SK-MEL-5 (cell line): ENCODE measurements at regions not wholly inside any gene's neighbourhood (a gene's known extent, or its start where the extent isn't known, plus 50 kb on each side); places are given as distances from the start of the nearest gene placed in this dataset.
"Not testable (repeated sequence)": the region's sequence is repeated elsewhere in the genome, so short reads cannot be mapped to it uniquely, and the experiment has no call there.

Experiments used
- DNase-seq: peaks from one replicate; pipeline ENCODE4 v3.0.0-alpha.2; 2016; ENCODE audit warnings: low read depth, low spot score
- in situ Hi-C: cut with HindIII; loops from 2 replicates; pipeline ENCODE4 v1.10.0; 2016; ENCODE audit warnings: low sequenced_read_pairs, high pct_unique_total_duplicates, low pct_unique_long_range_greater_than_20kb

- in situ Hi-C loops, DNase-seq: not testable (repeated sequence)
Measured at GRCh38 chr3:125860547-125860946, 108.4 kb upstream of the ROPN1B start.

GRCh38 chr3:125862841-125863254 lies 106.1 kb upstream of the ROPN1B start:
- in situ Hi-C loops: not testable (repeated sequence)

DNA sequence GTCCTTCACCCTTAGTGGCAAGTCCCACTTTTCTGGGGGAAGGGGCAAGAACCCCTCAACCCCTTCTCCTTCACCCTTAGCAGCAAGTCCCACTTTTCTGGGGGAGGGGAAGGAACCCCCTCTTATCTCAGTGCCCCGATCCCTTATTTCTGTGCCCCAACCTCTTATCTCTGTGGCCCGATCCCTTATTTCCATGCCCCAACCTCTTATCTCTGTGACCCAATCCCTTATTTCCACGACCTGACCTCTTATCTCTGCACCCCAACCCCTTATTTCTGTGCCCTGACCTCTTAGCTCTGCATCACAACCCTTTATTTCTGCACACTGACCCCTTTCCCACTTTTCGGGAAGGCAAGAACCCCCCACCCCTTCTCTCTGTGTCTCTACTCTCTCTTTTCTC lies 104.4 kb upstream of the ROPN1B start:
- in situ Hi-C loops, DNase-seq: not testable (repeated sequence)

More at GRCh38 chr3:125862841-125863254, 106.1 kb upstream of the ROPN1B start:
- not testable (repeated sequence) for DNase-seq

GRCh38 chr3:125886006-125886405 lies 83.0 kb upstream of the ROPN1B start:
- in situ Hi-C loops, DNase-seq: not testable (repeated sequence)

GRCh38 chr3:125899181-125899580 lies 69.8 kb upstream of the ROPN1B start:
- in situ Hi-C loops, DNase-seq: not testable (repeated sequence)

DNA sequence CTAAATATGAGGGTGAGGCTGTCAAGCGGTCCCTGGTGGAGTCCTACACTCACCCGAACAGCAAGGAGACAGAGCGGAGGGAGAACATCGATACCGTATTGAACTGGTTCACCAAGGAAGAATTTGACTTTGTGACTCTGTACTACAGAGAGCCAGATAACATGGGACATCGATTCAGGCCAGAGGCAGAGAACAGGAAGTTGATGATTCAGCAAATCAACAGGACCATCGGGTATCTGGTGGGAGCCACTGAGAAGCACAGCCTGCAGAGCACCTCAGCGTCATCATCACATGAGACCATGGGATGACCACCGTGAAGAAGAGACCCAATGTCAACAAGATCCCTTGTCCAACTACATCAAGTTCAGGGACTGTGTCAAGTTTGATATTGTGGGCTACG lies 67.5 kb upstream of the ROPN1B start:
- DNase-seq, in situ Hi-C loops: not testable (repeated sequence)

DNA sequence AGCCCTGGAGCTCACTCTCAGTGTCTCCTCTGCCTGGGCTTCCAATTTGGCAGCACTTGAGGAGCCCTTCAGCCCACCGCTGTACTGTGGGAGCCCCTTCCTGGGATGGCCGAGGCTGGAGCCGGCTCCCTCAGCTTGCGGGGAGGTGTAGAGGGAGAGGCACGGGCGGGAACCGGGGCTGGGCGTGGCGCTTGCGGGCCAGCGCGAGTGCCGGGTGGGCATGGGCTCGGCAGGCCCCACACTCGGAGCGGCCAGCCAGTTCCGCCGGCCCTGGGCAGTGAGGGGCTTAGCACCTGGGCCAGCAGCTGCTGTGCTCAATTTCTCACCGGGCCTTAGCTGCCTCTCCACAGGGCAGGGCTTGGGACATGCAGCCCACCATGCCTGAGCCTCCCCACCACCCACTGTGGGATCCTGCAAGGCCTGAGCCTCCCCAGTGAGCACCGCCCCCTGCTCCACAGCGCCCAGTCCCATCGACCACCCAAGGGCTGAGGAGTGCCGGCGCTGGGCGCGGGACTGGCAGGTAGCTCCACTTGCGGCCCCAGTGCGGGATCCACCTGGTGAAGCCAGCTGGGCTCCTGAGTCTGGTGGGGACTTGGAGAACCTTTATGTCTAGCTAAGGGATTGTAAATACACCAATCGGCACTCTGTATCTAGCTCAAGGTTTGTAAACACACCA lies 65.1 kb upstream of the ROPN1B start:
- DNase-seq, in situ Hi-C loops: not testable (repeated sequence)

DNA sequence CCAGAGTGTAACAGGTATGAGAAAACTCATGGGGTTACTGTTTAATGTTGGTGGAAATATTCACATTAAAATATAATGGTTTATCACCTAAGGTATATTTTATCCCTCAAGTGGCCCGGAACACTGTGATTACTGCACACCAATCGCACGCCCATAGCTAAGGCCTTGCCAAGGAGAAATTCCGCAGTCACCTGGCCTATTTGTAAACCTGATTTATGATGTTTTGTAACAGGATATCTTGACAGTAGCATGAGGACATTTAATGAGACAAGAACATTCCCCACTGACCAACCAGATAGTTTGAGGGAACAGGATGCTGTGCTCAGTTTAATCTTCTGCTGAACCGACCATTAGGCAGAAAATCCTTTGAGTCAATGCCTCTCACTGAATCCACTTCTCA lies 61.7 kb upstream of the ROPN1B start:
- in situ Hi-C loops, DNase-seq: not testable (repeated sequence)

DNA sequence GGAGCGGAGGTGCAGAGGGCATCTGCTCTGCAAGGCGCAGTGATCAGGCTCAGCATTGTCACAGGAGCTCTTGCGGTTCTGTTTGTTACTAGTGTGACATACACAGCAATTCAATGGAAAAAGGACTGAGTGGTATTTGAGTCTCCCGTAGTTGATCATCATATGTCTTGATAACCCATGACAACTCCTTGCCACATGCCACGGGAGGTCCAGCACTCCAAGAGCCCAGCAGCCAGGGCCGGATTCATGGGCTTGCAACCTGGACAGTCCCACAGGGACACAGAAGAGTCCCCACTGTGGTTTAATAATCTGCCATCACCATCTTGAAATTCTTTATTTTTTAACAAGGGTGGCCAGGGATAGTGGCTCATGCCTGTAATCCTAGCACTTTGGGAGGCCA lies 58.1 kb upstream of the ROPN1B start:
- in situ Hi-C loops, DNase-seq: not testable (repeated sequence)

DNA sequence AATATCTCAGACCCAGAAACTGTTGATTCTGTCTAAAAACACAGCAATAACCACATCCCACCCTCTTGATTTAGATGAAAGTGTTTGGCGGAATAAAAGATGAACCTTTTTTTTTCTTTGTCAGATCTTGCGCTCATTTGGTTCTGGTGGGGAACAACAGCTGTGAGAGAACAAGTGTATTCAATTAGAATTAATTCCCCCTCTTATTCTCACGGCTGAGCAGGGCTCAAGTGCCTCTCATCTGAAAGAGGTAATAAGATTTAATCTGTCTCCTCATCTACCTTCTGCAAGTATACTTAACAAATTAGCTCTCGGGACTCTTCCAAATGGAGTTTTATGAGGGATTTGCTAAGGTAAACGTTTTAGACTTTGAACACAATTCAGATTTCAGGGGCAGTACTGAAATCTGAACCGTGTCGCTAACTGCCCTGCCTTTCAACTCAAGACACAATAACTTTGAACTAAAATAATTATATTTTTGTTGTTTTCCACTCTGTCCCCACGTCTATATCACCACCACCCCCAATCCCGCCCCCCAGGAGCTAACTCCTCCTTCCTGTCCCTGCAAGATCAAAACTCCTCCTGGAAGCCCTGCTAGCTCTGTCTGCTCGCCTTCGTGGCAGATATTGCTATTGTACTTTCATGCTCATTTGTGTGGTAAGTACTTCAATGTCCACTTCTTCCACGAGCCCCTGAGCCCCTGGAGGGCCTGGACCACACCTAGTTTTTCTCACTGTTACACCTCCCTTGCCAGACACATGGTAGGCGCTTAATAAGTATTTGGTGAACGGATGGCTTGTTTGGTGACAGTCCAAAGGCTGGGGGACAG lies 54.2 kb upstream of the ROPN1B start:
- DNase-seq, in situ Hi-C loops: not testable (repeated sequence)

- in situ Hi-C loops, DNase-seq: not testable (repeated sequence)
Measured at GRCh38 chr3:125915437-125915787, 53.6 kb upstream of the ROPN1B start.

DNA sequence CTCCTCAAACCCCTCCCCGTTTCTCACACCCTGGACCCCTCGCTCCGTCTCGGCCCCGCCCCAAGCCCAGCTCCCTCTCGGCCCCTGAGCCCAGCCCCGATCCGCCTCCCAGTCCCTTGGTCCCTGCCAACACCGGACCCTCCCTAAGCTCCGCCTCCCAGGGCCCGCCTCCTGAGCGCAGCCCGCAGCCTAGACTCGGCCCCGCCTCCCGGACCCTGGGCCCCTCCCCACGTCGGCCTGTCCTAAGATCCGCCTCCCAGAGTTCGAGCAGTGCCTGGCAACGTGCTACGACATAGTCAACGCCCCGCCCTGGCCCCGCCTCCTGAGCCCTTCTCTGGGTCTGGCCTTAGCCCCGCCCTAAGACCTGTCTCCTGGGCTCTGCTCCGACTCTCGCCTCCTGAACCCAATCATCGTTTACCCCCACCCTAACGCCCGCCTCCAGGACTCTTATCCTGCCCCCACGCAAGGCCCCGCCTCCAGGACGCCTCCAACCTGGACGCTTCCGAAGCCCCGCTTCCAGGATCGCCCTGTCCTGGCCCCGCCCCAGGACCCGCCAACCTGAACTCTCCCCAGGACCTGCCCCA lies 53.1 kb upstream of the ROPN1B start:
- peak; percentile 98 for DNase-seq
- in situ Hi-C loops: not testable (repeated sequence)

DNA sequence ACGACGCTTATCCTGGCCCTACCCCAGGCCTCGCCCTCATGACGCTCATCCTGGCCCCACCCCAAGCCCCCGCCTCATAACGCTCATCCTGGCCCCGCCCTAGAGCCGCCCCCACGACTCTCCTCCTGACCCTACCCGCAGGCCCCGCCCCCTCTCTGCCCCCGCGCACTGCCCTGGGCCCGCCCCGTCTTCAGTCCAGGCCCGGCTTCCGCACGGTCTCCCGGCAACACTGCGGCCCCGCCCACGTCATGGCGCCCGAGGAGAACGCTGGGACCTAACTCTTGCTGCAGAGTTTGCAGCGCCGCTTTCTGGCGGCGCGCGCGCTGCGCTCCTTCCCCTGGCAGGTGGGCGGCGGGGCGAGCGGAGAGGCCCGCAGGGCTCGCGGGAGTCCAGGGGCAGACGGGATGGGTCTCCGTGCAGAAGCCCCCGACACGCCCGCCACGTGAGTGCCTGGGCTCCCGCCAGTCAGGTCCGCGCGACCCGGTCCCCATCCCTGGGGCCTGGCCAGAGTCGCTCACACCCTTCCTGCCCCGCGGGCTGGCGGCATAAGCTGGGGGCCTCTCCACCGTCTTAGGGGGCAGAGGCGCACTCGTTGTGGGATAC lies 52.5 kb upstream of the ROPN1B start:
- DNase-seq: peak; percentile 94
- in situ Hi-C loops: no loop called here

DNA sequence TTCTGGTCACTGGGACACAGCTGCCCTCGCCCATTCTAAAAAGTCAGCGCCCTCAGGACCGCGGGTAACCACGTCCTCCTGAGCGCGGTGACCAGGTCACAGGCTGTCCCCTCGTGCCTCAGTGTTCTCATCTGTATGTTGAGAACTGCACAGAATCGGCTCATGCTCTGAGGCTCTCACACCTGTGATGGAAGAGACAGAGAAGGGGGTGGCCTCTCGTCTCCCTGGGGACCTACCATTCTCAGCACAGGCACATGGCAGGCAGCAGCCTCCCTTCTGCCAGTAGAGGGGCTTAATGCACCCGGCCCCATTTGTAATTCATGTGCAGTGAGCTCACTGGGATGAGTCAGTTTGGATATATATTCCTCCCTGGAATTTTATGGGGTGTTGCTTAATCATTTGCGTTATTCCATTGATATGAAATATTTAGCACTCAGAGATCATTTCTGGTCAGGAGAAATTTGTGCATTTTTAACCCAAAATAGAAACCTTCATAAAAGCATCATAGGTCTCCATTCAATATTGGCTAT lies 51.9 kb upstream of the ROPN1B start:
- in situ Hi-C loops: not testable (repeated sequence)
- peak; percentile 30 for DNase-seq

DNA sequence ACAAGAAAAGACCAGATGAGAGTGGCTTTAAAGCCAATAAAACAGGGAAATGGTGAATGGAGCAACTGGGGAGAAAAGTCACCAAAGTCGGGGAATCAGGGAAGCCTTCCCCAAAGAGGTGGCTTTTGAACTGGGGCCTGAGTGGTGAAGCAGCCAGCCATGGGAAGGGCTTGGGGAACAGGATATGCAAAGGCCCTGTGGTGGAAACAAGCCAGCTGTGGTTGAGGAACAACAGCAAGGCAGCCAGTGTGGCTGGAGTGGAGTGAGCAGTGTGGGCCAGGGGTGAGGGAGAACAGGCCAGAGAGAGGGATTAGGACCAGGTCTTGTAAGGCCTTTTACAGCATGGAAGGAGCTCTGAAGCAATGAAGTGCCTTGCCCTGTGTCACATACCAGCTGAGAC lies 51.0 kb upstream of the ROPN1B start:
- in situ Hi-C loops, DNase-seq: not testable (repeated sequence)

DNA sequence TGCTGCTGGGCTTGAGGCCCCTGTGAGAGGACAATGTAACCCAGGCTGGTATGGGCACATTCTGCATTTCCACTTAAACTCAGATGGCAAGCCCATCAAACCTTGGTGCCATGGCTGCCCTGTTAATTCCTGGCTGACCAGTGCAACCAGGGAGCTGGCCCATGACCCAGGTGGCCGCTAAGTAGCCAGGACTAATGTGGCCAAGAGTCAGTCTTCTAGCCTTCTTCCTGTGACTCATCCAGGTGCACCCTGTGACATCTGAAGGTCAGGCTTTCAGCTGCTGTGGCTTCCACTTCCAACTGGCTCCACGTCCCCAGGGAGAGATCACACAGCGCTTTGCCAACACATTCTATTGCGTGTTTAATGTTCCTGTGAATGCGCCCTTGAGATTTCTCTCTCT lies 50.5 kb upstream of the ROPN1B start:
- in situ Hi-C loops, DNase-seq: not testable (repeated sequence)

- DNase-seq, in situ Hi-C loops: not testable (repeated sequence)
Measured at GRCh38 chr3:125918866-125919265, 50.1 kb upstream of the ROPN1B start.
